OCI-LY7 (cell line): ENCODE measurements at regions not wholly inside any gene's neighbourhood (a gene's known extent, or its start where the extent isn't known, plus 50 kb on each side); places are given as distances from the start of the nearest gene placed in this dataset.

Source experiments
- BruUV-seq: library from RNA; stranded (reverse); fragments of 400-500 nt; replicated peaks from 2 replicates; lab custom pipeline; 2021; lab: Mats Ljungman, UMichigan
- CTCF ChIA-PET: fragments of 300-600 bp; sonication (Branson Sonifier 250); formaldehyde crosslinking; loops from one replicate; lab custom pipeline; 2022; ENCODE audit warnings: antibody characterized with exemption; ENCODE audit not compliant: unreplicated experiment; lab: Charles Lee
- POLR2A ChIA-PET: fragments of 300-600 bp; sonication (Branson Sonifier 250); formaldehyde crosslinking; loops from one replicate; lab custom pipeline; 2022; ENCODE audit warnings: antibody characterized with exemption; lab: Charles Lee
- DNase-seq: peaks from one replicate; pipeline ENCODE4 v3.0.0-alpha.2; 2015; ENCODE audit warnings: low spot score
- H2AFZ ChIP-seq: fragments of 200-600 bp; sonication (generic), shearing (Covaris generic); 2 replicates; pipeline ENCODE4 v1.6.1; 2014; ENCODE audit warnings: mild to moderate bottlenecking, antibody characterized with exemption, low read length, moderate library complexity
- H3K27ac ChIP-seq: fragments of 200-600 bp; sonication (generic); 2 replicates; pipeline ENCODE4 v1.5.1; 2014; ENCODE audit warnings: mixed run types, low read depth, mild to moderate bottlenecking, moderate library complexity, low read length, inconsistent platforms; ENCODE audit not compliant: poor library complexity, severe bottlenecking
- H3K36me3 ChIP-seq: fragments of 200-600 bp; sonication (generic); 2 replicates; pipeline ENCODE4 v1.6.1; 2014; ENCODE audit warnings: mild to moderate bottlenecking, antibody characterized with exemption, low read length, moderate library complexity, mixed read lengths; ENCODE audit not compliant: insufficient read depth
- H3K4me1 ChIP-seq: fragments of 200-600 bp; sonication (generic); 2 replicates; pipeline ENCODE4 v1.5.1; 2014; ENCODE audit warnings: mild to moderate bottlenecking, low read length; ENCODE audit not compliant: insufficient read depth, poor library complexity, severe bottlenecking
- H3K4me2 ChIP-seq: fragments of 200-600 bp; sonication (generic); 2 replicates; pipeline ENCODE4 v1.6.1; 2014; ENCODE audit warnings: mild to moderate bottlenecking, low read length
- H3K4me3 ChIP-seq: fragments of 200-600 bp; sonication (generic); 2 replicates; pipeline ENCODE4 v1.5.1; 2014; ENCODE audit warnings: mild to moderate bottlenecking, low read depth, low read length; ENCODE audit not compliant: poor library complexity, severe bottlenecking
- H3K79me2 ChIP-seq: fragments of 200-600 bp; sonication (generic); 2 replicates; pipeline ENCODE4 v1.6.1; 2016; ENCODE audit warnings: low read depth, mild to moderate bottlenecking, low read length, moderate library complexity, mixed read lengths; ENCODE audit not compliant: insufficient read depth
- H3K9me2 ChIP-seq: fragments of 200-600 bp; sonication (generic); 2 replicates; pipeline ENCODE4 v1.6.1; 2016; ENCODE audit warnings: mild to moderate bottlenecking, low read length, mixed read lengths; ENCODE audit not compliant: insufficient read depth
- H3K9me3 ChIP-seq: fragments of 200-600 bp; sonication (generic); 2 replicates; pipeline ENCODE4 v1.6.1; 2014; ENCODE audit warnings: mild to moderate bottlenecking, mixed run types, low read length, mixed read lengths
- H4K20me1 ChIP-seq: fragments of 200-600 bp; sonication (generic); 2 replicates; pipeline ENCODE4 v1.6.1; 2014; ENCODE audit warnings: mild to moderate bottlenecking, antibody characterized with exemption, low read length, moderate library complexity, mixed read lengths; ENCODE audit not compliant: insufficient read depth
- CTCF ChIP-seq: fragments of 200-600 bp; sonication (generic); conservative IDR thresholded peaks from 2 replicates; pipeline ENCODE4 v1.5.1; 2014; ENCODE audit warnings: mild to moderate bottlenecking, antibody characterized with exemption, low read length, moderate library complexity, mixed read lengths
- EZH2phosphoT487 ChIP-seq: fragments of 200-600 bp; sonication (generic); IDR thresholded peaks from 2 replicates; pipeline ENCODE4 v1.6.1; 2018; ENCODE audit warnings: low read depth, borderline replicate concordance, mild to moderate bottlenecking, mixed run types, antibody characterized with exemption, low read length, moderate library complexity, mixed read lengths
- intact Hi-C: fragments of 100-400 bp; cut with micrococcal nuclease; formaldehyde crosslinking; loops from one replicate; pipeline ENCODE4 v1.10.0; 2022; ENCODE audit not compliant: unreplicated experiment

GRCh38 chr14:99333214-99333613 is 61.2 kb upstream of the BCL11B start:
- H3K79me2 ChIP-seq = no peaks in the 10 kb centered on the region
- H3K27ac ChIP-seq = no peak overlapping the region
- H3K4me3 ChIP-seq = no peak overlapping the region
- BruUV-seq = no TSS peak
- no peaks in the 10 kb centered on the region for H3K4me1 ChIP-seq
- no peaks in the 10 kb centered on the region for H4K20me1 ChIP-seq
- H2AFZ ChIP-seq = no peak overlapping the region
- peaks cover 4% of the 10 kb centered on the region; the same call in 1 of the 2 replicates for H3K9me2 ChIP-seq
- POLR2A ChIA-PET = no interaction called here
- H3K36me3 ChIP-seq = no peaks in the 10 kb centered on the region
- intact Hi-C loops = no loop called here
- no peaks in the 10 kb centered on the region for H3K9me3 ChIP-seq
- TF ChIP-seq CTCF = no peak
- TF ChIP-seq EZH2phosphoT487 = no peak
- no peak overlapping the region for H3K4me2 ChIP-seq
- no peak for DNase-seq
- CTCF ChIA-PET = no interaction called here

- Histone ChIP-seq H3K79me2 (no peaks in the 10 kb centered on the region), H3K4me1 (no peaks in the 10 kb centered on the region), H3K9me3 (no peaks in the 10 kb centered on the region), H3K36me3 (no peaks in the 10 kb centered on the region), H3K9me2 (no peaks in the 10 kb centered on the region), H4K20me1 (no peaks in the 10 kb centered on the region), H3K4me3 (no peak overlapping the region), H3K4me2 (no peak overlapping the region), H3K27ac (no peak overlapping the region), H2AFZ (no peak overlapping the region)
- no peak for DNase-seq
- POLR2A ChIA-PET = no interaction called here
- TF ChIP-seq EZH2phosphoT487 = no peak
- no peak for TF ChIP-seq CTCF
- no TSS peak for BruUV-seq
- intact Hi-C loops = no loop called here
- CTCF ChIA-PET = no interaction called here
These were observed 59.8 kb upstream of the BCL11B start for GRCh38 chr14:99331811-99332210.

- no peak overlapping the region for H2AFZ ChIP-seq
- H3K4me1 ChIP-seq = no peaks in the 10 kb centered on the region
- H3K4me3 ChIP-seq = no peak overlapping the region
- no peak overlapping the region for H3K4me2 ChIP-seq
- H3K27ac ChIP-seq = no peak overlapping the region
- no peaks in the 10 kb centered on the region for H3K79me2 ChIP-seq
- TF ChIP-seq CTCF (no peak), EZH2phosphoT487 (no peak)
- H3K9me3 ChIP-seq = no peaks in the 10 kb centered on the region
- CTCF ChIA-PET = interaction anchor here (0.7 kb wide), 1 partner anchor 11 kb away, joined by 3 read pairs; no protein-coding TSS in a partner anchor
- no peak for DNase-seq
- POLR2A ChIA-PET = interaction anchor here (0.7 kb wide), 1 partner anchor 1782 kb away, joined by 3 read pairs; no protein-coding TSS in a partner anchor
- H3K36me3 ChIP-seq = no peaks in the 10 kb centered on the region
- H4K20me1 ChIP-seq = no peaks in the 10 kb centered on the region
- no peaks in the 10 kb centered on the region for H3K9me2 ChIP-seq
- no TSS peak for BruUV-seq
- intact Hi-C loops = no loop called here
These were observed 58.6 kb upstream of the BCL11B start for GRCh38 chr14:99330316-99331240.
